Esophagus squamous epithelium (tissue), 4 donors: ENCODE measurements at regions not wholly inside any gene's neighbourhood (a gene's known extent, or its start where the extent isn't known, plus 50 kb on each side); places are given as distances from the start of the nearest gene placed in this dataset.

ENCODE experiments used
- POLR2A ChIP-seq, 4 donors: fragments of 450-650 bp; IDR thresholded peaks; one replicate each; pipeline ENCODE4 v1.6.1; 2017; ENCODE audit warnings: antibody characterized with exemption in 4 of 4, mild to moderate bottlenecking in 4 of 4, moderate library complexity in 3 of 4
- TF ChIP-seq, protein P1 (sequence below), 6 experiments: fragments of 450-650 bp in 4 of 6; fragments of 200-600 bp in 2 of 6; sonication (generic) in 2 of 6; IDR thresholded peaks; one replicate each; pipeline ENCODE4 v1.5.1; 2016 to 2019; ENCODE audit warnings: antibody characterized with exemption in 6 of 6, mild to moderate bottlenecking in 4 of 6, moderate library complexity in 4 of 6

DNA sequence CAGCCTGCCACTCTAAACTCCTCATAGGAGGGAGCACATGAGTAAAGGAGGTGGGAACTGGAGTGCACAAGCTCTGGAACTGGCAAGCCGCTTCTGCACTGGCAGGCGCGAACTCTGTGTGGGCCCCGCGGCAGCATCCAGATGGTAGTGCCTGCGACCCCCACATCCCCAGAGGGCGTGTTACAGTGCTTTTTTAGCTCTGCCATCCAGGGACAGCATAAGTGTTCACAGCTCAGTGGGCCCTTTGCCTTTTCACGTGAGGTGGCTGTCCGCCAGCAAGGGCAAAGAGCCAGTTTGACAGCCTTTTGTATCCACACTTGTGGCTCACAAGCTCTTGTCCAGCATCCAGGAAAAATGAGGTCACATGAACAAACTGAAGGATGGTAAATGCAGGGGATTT lies 581.6 kb upstream of the DIAPH2 start:
- TF ChIP-seq, protein P1, sequence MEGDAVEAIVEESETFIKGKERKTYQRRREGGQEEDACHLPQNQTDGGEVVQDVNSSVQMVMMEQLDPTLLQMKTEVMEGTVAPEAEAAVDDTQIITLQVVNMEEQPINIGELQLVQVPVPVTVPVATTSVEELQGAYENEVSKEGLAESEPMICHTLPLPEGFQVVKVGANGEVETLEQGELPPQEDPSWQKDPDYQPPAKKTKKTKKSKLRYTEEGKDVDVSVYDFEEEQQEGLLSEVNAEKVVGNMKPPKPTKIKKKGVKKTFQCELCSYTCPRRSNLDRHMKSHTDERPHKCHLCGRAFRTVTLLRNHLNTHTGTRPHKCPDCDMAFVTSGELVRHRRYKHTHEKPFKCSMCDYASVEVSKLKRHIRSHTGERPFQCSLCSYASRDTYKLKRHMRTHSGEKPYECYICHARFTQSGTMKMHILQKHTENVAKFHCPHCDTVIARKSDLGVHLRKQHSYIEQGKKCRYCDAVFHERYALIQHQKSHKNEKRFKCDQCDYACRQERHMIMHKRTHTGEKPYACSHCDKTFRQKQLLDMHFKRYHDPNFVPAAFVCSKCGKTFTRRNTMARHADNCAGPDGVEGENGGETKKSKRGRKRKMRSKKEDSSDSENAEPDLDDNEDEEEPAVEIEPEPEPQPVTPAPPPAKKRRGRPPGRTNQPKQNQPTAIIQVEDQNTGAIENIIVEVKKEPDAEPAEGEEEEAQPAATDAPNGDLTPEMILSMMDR (IDR thresholded peaks at IDR 0.05) = no peak
- TF ChIP-seq POLR2A (IDR thresholded peaks at IDR 0.05) = no peak
